Lower leg skin (tissue), 3 donors: ENCODE measurements at regions not wholly inside any gene's neighbourhood (a gene's known extent, or its start where the extent isn't known, plus 50 kb on each side); places are given as distances from the start of the nearest gene placed in this dataset.

Experiments used
- CTCF ChIP-seq, 3 donors: fragments of 450-650 bp; IDR thresholded peaks; one replicate each; pipeline ENCODE4 v1.5.1; 2016; ENCODE audit warnings: antibody characterized with exemption in 3 of 3, mild to moderate bottlenecking in 3 of 3, moderate library complexity in 2 of 3
- POLR2A ChIP-seq, 2 donors: fragments of 450-650 bp; IDR thresholded peaks; one replicate each; pipeline ENCODE4 v1.6.1; 2016 to 2017; ENCODE audit warnings: antibody characterized with exemption in 2 of 2, mild to moderate bottlenecking in 1 of 2, moderate library complexity in 1 of 2

GRCh38 chr6:130697271-130697994, 129.8 kb upstream of the SMLR1 start:
- TF ChIP-seq CTCF (IDR thresholded peaks at IDR 0.05) (no peak), POLR2A (IDR thresholded peaks at IDR 0.05) (no peak)
